NCI-H345 treated with DMSO at 0.1 percent for 48 hours (cell line): ENCODE measurements at regions not wholly inside any gene's neighbourhood (a gene's known extent, or its start where the extent isn't known, plus 50 kb on each side); places are given as distances from the start of the nearest gene placed in this dataset.

Experiments
- DNase-seq: peaks from one replicate; lab custom pipeline; 2025; ENCODE audit not compliant: unreplicated experiment; lab: John Stamatoyannopoulos, UW

GRCh38 chr6:16857969-16858592 lies 96.8 kb upstream of the ATXN1 start:
- DNase-seq: no peak

- no peak for DNase-seq
Observed at GRCh38 chr6:16855460-16855859, 94.2 kb upstream of the ATXN1 start.

GRCh38 chr6:16854986-16855385 lies 93.7 kb upstream of the ATXN1 start:
- DNase-seq: no peak

- no peak for DNase-seq
Observed at GRCh38 chr6:16852671-16853070, 91.4 kb upstream of the ATXN1 start.

GRCh38 chr6:16851758-16852157 lies 90.5 kb upstream of the ATXN1 start:
- DNase-seq: no peak

DNA sequence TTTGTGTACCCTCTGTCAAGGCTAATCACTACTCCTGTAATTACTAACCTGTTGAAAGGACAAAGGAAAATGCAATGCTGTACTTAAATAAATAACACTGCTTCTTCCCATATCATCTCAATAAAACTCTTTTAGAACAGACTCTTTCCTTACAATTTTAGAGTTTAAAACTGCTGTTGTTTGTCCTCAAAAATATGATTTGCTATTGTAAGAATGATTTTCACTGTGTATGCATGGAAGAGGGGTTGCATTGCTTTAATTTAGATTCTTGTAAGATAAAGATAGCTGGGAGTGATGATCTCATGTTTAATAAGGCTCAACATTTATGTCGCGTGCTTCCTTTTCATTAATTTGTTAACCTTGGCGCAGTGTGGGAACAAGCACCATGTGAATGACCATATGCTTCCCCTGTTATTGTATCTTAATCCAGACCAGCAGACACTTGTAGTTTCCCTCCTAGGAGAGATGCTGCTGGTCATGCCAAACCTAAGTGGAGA lies 89.8 kb upstream of the ATXN1 start:
- no peak for DNase-seq

DNA sequence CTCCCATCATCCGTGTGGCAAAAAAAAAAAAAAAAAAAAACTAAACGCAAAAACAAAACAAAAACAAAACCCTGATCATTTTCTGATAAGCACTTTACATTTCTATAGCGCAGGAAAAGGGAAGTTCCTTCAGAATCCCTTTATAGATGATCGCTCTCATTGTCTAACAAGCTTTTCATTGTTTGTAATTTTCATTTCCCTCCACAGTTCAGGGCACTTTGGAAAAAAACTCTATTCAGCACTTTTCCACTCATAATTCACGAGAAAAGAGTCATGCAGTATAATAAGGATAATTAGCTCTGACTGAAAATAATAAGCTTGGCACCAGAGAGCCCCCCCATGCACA lies 89.4 kb upstream of the ATXN1 start:
- DNase-seq: no peak

- no peak for DNase-seq
Observed at GRCh38 chr6:16849988-16850680, 88.9 kb upstream of the ATXN1 start.

DNA sequence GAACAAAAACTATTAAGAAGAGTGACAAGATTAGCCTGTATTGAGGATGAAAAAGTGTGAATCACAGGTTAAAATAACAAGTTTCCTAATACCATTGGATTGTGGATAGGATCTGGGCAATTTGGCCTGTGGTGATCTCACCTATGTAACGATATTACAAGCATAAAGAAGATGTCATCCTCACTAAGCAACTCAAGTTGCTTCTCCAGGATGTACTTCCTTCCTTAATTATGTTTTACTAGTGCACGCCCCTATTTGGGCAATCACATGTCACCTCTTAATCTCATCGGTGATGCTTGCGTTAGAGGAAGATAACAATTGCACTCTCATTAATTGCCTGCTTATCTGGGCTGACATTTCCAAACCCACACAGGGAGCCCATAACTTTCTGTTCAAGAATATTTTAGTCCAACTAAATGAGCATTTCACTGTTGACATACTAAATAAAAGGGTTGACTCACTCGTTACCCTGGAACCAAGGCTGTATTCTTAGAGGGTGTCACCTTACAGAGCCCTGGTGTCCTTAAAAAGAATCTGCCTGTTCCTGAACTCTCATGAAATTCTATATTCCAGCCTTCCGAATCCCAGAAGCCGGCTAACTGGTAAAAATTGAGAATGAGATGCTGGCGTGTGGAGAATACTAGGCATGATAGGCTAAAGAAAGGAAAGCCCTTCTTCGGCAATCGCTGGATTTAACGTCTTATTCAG lies 88.2 kb upstream of the ATXN1 start:
- no peak for DNase-seq

GRCh38 chr6:16846399-16846778 lies 85.1 kb upstream of the ATXN1 start:
- DNase-seq: no peak

DNA sequence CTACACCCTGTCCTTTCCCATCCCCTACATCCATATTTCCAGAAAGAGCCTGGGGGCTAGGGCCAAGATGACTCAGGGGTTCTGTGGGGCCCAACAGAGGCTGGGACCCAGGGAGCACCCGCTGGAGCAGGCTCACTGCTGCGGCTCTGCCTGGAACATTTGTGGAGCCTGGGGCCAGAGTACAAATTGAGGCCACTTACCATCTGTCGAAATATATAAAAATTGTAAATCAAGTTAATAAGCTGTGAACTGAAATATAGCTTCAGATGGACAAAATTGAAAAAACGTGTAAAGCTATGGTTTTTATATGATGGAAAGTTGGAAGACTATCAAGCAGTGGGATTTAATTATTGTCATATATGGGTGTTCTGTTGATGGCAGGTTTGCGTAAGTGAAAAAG lies 82.9 kb upstream of the ATXN1 start:
- DNase-seq: no peak

DNA sequence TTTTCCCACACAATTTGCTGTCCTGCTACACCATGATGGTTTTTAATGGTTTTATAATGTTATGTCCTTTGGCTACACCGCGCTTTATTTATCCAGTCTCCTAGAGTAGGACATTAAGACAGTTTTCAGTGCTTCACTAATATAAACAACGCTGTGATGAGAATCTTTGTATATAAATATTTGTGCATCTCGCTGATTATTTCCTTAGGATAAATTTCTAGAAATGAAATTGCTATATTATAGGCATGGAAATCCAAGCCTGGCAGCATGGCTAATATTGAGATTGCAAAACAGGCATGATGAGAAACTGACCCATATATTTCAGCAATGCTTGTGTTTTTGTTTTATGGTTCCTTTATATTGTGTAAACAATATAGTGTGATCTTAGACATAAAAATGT lies 81.4 kb upstream of the ATXN1 start:
- DNase-seq: no peak

DNA sequence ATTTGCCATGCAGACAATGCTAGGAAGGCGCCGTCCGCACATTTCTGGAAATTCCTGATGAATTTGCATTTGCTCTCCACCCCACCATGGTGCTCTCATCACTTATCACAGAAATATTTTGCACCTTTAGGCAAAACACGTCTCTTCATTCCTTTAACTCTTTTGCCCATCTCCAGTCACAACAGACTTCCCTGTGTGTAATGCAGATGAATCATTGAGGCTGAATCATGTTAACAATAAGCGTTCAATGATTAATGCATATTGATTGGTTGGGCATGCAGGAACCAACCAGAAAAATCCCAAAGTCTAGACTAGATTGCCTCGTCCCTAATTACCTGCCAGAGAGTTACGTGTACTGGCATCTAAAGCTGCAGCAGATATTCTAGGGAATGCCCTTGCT lies 80.0 kb upstream of the ATXN1 start:
- DNase-seq: no peak

DNA sequence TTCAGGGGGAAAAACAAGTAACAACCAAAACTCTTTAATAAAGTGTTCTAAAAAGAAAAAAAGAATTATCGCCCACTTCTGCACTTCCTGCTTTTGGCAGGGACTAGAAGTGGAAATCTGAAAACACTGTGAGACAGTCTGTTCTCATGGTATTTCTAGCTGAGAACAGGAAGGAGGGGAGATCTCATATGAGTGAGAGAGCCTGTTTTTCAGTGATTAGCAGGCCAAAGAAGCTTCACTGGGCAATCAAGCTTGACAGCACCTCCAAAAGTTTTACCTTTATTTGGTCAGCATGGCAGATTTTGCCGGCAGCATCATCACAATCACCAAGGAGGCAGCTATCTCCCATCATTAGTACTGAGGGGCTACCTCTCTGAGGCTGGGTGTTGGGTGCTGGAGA lies 79.5 kb upstream of the ATXN1 start:
- DNase-seq: no peak

GRCh38 chr6:16840291-16840690 lies 79.0 kb upstream of the ATXN1 start:
- no peak for DNase-seq

DNA sequence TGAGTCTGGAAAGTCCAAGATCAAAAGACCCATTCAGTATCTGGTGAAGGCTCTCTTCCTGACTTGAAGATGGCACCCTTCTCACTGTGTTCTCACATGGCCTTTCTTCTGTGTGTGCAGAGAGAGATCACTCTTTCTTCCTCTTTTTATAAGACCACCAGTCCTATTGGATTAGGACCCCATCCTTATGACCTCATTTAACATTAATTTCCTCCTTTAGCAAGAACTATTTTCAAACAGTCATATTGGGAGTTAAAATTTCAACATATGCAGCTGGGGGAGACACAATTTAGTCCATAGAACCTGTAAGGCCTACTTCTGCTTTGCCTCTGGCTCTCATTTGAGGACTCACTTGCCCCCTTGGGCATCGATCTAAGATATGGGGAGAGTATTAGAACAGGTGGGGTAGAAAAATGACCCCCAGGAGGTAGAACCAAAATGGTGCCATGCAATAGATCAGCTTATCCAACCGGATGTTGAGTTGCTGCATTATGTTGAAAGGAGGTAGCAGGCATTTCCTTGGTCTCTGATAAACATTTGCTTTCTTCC lies 78.4 kb upstream of the ATXN1 start:
- DNase-seq: no peak

DNA sequence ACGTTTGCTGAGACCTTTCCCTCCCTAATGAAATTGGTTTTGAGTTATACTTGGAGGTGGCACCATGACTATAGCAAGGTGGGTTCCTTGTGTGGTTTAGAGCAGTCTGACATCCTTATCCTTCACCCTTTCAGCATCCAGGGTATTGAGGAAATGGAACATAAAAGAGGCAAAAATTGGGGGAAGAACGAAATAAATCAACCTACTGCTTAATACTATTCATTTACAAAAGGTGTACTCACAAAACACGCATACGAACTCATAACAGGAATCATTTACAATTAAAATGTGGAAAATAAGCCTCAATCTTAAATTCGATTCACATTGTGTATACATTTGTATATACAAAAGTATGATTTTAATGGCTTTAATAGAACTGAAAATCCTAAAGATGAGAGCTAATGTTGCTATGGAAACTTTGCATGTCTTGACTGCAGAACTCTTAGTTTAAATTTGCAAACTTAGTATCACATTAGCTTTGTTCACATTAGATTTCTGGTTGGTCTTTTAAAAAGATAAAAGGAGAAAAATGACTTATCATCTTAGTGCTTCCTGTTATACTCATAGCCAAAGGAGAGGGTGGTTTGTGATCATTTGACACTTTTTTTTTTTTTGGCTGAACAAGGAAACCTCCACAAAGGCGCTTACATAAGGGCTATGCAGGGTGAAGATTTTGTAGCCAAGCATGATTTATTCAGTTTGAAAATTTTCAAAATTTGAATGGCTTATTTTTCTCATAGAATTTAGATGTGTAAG lies 76.1 kb upstream of the ATXN1 start:
- no peak for DNase-seq

DNA sequence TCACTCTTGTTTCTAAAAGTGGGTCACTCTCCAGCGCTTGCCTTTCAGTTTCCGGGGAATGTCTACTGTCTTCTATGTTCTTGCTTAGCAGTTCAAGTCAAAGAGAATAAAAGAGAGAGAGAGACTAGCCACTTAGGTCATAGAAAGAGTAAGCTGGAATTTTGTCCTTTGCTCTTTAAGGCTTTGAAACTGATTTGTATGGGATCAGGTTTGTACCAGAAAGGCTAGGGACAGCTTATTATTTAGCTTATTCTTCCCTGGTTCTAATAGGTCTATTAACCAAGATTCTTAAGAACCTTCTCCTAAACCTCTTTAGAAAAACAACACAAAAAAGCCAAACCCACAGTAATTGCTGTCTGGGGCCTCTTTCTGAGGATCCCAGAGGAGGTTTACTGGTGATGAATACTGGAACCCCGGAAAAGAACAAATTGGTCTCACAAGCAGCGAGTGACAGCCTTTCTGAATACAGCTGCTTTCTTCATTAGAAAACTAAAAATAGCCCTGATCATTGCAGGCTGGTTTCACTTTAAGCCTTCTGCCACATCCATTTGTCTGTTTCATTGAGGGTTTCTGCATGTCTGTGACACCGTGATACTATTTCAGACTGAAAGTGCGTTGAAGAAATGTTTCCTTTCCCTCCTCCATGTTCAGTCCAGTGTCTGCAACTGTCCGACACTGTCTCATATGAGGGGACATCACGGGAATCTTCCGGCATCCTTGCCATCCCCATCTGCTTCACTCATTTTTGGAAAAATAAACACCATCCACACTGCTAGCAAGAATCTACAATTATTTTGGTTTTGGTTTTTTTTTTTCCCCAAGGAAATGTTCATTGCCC lies 75.1 kb upstream of the ATXN1 start:
- DNase-seq: no peak

DNA sequence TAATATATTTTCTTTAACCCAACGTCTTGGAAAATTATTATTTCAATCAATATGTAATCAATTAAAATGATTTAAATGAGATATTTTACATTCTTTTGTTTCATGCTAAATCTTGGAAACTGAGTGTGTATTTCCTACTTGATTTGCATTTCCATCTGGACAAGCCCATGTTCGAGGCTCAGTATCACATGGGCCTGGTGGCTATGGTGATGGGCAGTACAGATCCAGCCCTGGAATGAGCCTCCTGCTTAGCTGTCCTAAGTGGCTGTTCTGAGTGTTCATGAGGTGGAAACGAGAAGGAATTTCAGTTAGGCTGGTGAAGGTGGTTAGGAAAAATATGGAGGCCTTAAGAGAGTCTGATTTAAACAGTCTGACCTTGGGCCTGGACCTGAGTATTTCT lies 73.0 kb upstream of the ATXN1 start:
- DNase-seq: no peak

GRCh38 chr6:16832721-16833120 lies 71.5 kb upstream of the ATXN1 start:
- DNase-seq: no peak
